ENCODE measurements at regions not wholly inside any gene's neighbourhood (a gene's known extent, or its start where the extent isn't known, plus 50 kb on each side); places are given as distances from the start of the nearest gene placed in this dataset.
"Not testable (repeated sequence)": the region's sequence is repeated elsewhere in the genome, so short reads cannot be mapped to it uniquely, and the experiment has no call there.

DNA sequence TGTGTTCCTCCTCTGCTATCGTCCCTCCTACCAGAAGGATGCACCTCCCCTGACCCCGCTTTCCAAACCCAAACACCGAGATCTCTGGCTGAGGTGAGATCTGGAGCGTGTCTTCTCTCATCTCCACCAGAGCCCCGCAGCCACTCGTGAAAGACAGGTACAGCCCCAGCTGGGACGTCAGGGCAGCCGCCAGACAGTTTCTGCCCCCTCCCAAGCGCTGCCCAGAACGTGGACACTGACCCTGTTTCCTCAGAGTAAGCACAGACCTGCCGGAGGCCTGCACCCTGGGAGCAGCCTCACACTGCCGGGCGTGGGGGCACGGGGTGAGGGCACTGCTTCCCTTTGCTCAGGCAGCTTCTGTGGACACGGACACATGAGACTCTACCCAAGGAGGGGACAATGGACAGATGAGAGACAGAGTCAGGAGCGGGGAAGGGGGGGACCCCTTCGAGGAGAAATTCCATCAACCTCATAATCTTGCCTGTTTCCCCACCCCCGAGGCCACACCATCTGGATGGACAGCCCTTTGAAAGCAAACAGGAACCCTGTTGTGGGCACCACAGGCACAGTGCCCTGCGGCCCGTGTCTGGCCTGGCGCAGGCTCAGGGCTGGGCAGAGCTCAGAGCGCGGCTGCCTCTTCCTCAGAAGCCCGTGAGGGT lies 210.6 kb downstream of the DLL1 start:
- DNase-seq: no peak

DNA sequence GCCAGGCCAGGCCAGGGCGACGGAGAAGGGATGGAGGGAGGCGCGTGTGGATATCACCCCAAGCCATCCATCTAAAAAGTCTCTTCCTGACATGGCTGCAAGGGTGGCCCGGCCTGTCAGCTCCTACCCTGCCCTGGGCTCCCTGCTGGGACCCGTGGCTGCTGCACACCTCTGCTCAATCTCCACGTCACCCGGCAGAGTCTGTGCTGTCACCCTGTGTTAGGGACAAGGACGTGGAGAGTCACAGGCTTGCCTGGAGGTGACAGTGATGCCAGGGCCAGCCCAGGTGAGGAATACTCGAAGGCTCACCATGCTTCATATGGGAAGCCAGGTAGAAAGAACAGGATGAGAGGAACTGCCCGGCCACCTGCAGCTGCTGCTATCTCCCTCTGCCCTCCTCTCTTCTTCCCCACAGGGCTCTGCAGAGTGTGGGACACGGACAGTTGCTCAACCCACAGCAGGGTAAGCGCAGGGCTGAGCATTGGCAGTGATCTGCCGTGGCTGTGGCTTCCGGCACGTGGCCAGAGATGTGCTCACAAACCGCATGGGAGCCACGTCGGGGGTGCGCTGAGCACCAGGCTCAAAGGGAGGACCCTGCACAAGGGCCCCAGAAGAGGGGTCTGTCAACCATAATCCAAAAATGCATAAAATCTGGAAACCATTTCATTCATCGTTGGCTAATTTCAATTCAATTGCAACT lies 214.3 kb downstream of the DLL1 start:
- DNase-seq: no peak

DNA sequence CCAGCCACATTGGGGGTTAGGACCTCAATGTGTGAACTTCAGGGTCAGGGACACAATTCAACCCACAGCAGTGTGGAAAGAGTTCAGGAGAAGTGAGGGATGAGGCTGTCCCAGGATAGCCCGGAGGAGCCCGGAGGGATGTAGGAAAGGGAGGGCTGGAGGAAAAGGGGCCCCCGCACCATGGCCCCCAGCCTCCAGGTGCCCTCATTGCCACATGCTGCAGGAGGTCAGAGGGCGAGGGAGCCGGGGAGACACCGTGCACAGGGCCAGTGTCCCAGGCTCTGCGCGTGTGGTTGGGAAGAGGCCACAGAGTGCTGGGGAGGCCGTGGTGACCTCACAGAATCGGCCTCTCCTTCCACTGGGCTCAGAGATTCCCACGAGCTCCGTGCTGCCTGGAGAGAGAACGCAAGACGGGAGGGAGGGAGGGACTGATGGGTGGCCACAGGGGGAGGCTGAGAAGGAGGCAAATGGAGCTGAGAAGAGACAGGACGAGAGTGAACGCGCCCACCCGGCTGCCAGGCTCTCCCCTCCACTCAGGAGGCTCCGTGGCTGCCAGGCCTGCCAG lies 215.1 kb downstream of the DLL1 start:
- no peak for DNase-seq

DNA sequence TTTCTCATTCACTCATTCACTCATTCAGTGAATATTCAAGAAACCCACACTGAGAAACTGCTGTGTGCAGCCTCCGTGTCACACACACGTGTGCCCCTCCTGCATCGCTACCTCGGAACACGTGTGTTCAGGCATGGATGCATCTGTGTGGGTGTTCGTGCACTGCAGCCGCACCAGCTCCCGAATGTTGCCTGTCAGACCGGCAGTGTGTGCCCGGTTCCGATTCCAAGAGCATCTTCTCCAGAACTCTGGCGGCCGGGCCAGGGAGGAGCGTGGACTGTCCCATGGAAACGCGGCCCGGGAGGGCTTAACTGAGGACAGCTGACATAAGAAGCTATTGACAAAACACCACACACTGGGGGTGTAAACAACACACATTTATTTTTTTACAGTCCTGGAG lies 216.0 kb downstream of the DLL1 start:
- DNase-seq: no peak

DNA sequence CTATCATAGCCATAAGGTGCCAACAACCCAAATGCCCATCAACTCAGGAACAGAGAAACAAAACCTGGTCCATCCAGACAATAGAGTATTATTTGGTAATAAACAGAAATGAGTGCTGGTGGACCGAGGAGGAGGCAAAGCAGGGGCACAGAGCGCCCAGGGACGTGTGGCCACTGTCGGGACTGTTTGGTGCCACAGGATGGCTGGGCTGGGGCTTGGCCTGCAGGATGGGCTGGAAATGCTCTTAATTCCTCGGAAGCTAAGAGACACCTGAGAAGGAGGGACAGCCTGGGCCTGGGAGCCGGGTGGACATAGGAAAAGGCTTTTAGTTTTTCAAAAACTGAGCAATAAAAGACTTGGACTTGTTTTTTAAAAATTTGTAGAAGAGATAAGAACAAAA lies 216.4 kb downstream of the DLL1 start:
- DNase-seq: no peak

DNA sequence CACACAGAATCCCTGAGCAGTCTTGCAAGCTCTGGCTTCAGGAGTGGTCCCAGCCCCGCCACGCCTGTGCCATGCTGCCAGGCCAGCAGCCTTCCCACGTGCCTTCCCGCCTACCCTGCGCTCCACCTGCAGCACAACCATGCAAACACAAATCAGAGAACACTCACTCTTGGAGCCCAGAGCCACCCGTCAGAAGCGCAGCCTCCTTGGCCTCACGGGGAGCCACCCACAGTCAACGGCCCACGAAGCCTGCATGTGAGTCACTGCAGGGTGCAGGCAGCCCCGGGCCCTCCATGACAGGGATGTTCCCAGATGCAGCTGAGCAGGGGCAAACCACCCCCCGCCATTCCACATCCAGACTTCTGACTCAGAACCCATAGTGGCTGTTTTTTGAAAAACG lies 217.0 kb downstream of the DLL1 start:
- no peak for DNase-seq

DNA sequence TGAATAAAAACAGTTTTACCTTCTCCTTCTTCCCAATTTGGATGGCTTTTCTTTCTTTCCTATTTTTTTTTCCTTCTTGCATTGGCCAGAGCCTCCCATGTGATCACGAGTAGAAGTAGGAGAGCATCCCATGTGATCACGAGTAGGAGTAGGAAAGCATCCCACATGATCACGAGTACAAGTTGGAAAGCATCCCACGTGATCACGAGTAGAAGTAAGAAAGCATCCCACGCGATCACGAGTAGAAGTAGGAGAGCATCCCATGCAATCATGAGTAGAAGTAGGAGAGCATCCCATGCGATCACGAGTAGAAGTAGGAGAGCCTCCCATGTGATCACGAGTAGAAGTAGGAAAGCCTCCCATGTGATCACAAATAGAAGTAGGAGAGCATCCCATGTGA lies 218.6 kb downstream of the DLL1 start:
- DNase-seq: no peak

DNA sequence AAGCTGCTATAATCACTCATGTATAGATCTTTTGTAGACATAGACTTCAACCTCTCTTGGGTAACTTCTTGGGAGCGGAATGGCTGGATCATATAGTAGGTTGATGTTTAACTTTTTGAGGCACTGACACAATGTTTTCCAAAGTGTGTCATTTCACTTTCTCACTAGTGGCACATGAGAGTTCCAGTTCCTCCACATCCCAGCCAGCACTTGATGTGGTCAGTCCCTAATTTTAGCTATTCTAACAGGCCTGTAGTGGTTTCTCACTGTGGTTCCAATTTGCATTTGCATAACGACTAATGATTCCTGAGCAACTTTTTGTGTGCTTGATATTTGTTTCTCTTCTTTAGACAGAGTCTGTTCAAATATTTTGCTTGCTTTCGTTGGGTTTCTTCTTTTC lies 221.3 kb downstream of the DLL1 start:
- no peak for DNase-seq

DNA sequence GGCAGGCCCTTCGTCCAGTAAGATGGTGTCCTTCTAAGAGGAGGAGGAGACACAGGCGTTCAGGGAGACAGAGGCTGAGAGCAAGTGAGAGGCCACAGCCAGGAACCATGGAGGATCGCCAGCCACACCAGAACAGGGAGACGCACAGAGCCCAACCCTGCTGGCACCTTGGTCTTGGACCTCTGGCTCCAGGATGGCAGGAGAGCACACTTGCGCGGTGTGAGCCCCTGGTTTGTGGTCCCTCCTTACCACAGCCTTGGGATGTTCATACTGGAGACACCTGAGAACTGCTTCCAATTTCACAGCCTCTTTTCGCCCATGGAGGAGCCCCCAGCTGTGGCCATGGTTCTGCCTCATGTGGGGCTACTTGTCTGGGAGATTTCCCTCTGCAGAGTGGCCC lies 222.4 kb downstream of the DLL1 start:
- no peak for DNase-seq

DNA sequence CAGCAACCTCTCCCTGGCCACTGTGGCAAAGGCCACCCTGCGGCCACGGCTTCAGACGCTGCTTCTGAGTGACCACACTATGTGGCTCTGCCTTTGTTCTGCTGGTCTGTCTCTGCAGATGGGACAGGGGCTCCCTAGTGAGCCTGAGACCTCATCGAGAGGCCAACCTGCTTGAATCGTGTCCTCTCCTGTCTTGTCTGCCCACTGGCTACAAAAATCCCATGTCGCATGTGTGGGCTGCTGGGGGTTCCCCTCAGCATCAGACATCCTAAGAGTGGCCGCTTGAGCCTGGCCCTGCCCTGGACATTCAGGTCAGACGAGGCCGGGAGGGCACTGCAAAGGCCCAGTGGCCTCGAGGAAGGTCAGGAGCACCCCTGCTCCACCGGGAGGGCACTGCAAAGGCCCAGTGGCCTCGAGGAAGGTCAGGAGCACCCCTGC lies 222.9 kb downstream of the DLL1 start:
- no peak for DNase-seq

DNA sequence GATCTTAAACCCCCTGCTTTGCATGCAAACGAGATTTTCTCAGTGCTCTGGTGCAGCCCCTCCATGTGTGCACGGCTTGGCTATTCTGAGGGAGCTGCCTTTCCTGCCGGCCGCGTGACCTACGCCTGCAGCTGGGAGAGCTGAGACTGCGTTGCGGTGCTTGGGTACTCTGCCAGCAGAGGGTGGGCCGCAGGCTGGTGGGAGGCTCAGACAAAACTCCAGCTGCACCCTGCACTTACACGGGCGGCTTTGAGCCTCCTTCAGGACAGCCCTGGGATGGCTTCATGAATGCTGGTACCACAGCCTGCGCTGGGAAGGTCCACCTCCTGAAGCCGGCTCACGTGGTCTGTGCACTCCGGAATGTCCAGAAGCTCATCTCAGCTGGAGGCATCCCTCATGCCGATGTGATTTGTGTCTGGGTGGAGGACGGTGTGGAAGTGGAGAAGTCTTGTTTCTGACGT lies 223.7 kb downstream of the DLL1 start:
- no peak for DNase-seq

DNA sequence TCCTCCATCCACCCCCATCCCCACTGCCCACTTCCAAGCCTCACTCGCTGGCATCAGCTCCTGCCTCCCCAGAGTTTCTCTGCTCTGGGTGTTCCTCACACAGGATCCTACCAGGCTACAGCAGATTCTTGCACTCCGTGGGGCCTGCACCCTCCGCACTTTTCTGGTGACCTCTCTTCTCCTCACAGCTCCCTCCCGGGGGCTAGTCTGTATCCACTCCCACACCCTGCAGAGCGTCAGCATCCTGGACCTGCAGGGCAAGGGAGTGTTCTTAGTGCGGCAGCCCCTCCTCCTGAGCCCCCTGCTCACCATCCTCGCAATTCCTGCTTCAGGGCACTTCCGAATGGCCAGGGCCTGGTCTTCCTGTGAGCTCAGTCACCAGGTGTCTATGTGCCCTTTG lies 224.2 kb downstream of the DLL1 start:
- no peak for DNase-seq

DNA sequence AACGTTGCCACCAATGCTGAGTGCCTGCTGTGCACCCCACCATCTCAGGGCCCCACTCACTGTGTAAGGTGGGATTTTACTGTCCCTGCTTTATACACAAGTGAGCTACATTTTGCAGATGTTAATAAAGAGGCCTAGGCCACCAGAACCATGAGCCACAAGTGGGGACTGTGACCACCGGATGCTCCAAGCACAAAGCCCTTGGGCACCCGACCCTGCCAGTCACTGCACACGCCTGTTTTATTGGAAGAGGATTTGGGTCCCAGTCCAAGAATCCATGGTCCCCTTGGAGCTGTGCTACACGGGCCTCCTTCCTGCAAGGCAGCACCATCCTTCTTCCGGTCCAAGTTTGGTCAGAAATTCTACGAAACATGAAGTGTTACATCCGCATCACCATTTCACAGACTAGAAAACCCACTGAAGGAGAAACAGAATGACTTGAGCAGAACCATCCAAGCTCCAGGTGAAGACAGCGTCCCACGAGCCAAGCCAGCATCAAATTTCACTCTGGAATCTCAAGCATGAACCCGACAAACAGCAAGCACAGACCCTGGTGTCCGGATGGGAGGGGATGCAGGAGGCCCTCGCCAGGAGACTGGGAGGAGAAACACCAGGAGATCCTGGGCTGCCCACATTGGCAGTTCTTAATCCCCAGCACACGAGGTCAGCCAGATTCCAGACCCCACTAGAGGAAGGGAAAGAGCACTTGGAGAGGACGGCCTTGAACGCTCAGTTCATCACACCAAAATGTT lies 226.9 kb downstream of the DLL1 start:
- DNase-seq: no peak

DNA sequence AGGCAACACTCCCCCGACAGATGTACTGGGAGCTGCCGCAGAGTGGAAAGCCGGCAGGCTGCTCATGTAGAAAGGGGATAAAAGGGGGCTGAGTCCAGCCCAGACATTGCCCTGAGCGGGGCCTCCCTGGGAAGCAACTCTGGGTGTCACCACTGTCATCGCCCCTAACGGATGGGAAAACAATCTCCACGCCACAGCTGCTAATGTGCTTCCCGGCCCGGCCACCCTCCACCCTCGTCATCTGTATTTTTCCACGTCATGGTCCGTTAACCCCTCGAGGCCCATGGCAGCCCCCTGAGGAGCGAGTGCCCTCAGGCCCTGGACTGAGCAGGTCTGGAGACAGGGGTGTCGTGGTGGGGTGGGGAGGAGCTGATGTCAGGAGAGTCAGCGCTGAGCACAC lies 227.4 kb downstream of the DLL1 start:
- no peak for DNase-seq

DNA sequence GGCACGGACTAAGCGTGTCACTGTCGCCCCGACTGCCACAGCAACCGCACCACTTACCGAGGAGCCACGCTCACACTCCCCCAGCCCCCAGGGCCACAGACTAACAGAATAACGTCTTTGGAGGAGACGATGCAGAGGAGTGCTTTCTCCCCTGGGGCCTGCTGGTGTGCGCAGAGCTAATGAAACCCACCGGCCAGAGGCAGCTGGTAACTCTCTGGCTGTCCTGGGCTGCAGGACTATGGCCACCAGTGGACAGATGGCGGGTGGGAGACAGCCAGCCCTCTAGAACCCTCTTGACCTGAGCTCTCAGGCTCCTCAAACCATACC lies 228.0 kb downstream of the DLL1 start:
- no peak for DNase-seq

DNA sequence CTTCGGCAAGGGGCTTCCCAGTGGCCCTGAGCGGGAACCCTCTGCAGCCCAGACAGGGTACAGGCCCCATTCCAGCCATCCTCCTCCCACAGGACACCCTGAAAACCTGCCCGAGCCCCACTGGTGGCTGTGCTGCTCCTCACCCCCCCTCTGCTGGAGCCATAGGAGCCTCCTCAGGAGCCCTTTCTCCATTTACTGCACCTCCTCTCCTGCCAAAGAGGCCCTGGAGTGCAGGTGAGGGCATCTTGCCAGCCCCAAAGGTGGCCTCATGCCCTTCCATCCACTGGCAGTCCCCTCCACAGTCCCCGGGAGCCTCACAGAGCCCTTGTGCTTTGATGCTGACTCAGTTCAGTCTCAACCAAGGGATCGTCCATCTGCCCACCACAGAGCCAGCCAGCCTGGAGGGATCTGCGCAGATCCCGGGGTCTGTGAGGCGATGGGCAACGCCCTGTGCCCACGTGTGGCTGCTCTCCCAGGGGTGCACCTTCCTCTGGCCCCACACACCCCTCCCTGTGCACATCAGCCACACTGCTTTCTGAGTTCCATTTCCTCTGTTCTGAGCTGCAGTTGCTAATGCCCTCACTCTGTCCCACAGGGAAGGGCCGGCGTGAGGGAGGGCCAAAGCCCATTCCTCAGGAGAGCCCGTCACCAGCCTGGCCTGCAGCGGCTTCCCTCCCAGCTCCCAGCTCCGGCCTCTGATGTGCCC lies 228.5 kb downstream of the DLL1 start:
- no peak for DNase-seq

DNA sequence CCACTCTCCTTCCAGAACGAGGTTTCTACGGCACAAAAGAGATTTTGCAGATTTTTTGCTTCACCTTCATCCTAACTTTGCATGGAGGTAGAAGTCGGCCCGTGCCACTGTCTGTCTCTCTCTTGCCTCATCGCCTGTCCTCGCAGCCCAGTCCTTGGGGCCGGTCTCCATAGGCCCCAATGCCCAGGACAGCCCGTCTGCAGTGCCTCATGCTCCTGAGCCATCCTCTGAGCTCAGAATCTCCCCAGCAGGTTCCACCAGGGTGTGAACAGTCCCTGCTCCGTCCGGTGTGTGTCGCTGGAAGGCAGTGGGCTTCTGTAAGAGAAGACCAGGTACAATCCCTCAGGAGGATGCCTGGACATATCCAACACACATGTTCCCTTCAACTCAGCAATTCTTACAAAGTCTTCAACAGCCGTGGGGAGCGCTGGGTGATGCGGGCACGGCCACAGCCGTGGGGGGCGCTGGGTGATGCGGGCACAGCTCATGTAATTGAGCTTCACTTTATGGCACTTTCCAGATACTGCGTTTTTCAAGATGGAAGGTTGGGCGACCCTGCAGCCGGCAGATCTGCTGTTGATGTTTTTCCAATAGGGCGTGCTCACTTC lies 231.9 kb downstream of the DLL1 start:
- no peak for DNase-seq

DNA sequence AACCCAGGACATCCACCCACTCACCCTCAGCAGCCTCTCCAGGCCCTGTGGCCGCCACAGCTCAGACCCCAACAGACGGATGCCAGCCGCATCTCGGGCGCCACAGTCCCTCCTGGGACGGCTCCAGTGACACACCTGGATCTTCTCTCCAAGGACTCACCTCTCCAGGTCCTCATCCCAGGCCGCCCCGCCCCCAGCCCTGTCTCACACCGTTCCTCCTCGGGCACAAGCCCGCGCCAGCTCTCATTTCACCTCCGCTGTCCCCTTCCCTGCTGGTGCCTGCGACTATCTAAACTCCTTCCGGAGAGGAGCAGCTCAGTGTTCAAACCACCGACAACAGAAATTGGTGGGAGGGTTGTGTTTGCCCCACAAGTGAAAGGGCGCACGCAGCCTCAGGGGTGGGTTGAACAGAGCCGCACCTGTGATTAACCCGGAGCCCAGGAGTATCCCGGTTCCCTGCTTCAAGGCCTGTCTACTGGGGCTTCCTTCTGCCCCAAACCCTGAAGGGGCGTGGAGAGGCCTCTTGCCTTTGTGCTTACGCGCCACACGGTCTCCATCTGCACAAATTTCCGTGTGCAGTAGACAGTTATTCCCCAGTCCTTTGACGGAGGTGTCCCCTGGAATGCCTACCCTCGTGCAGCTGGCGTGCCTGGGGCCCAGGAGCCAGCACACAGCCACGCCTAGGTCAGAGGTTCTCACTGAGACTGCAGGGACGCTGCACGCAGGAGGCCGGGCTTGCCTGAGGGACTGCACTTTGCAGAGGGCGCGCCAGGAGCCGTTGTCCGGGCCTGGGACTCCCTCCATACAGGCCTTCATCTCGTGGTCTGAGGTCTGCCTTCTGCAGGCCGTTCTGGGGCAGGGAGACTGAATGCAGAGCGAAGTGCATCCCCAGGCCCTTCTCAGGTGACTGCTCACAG lies 232.7 kb downstream of the DLL1 start:
- no peak for DNase-seq

DNA sequence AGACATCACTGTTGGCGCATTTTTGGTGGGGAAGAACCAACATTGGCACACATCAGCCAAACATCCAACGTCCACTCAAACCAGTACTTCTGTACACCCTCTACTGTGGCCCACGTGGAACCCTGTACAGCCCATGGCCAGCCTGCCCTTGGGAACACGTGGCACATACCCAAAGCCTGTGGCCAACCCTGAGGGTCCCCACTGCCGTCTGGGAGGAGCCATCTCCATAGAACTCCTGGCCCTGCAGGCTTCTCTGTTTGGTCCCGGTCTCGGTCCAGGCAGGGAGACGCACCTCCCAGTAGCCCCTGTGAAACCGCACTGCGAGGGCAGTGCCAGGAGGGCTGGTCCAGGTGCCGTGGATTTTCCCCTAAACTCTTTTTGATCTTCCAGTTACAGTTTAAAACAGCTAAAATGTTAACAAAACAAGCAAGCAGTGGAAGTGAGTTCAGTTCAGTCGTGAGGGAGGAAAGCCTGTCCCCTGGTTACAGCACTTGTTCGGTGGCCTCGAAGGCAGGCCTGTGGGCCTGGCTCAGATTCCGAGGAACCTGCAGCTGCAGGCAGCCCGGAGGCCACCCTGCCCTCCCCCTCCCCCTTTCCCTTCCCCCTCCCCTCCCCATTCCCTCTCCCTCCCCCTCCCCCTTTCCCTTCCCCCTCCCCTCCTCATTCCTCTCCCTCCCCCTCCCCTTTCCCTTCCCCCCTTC lies 233.7 kb downstream of the DLL1 start:
- no peak for DNase-seq

DNA sequence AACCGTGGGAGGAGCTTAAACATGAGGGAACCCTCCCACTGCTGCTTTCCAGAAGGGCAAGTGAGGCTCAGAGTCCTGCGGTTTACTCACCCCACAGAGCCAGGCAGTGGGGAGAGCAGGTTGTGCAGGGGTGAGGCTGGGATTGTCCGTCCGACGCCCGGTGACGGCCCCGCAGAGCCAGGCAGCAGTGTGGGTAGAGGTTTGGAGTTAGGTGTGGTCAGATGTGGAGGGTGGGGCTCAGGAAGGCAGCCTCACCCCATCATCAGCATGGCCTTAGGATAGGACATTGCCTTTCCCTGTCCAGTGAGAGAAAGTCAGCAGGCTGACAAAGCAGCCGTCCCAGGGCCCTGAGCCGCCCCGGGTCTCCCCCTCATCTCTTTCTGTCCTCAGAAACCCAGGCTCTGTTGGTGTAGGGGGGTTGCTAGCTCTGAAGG lies 234.6 kb downstream of the DLL1 start:
- DNase-seq: no peak

DNA sequence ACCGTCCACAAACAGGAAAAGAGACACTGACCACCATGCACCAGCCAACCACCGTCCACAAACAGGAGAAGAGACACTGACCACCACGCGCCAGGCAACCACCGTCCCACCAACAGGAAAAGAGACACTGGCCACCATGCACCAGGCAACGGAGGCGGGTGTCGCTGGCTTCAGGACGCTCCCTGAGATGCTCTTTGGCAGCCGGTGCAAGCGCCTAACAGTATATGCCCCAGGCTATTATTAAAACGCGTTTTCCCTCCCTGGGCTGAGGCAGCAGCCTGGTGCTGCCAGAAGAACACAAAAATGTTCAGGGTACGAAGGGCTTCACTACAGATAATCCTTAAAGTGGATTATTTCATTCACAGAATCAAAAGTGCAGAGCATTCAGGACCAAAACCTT lies 235.1 kb downstream of the DLL1 start:
- not testable (repeated sequence) for DNase-seq
